ENCODE measurements at regions not wholly inside any gene's neighbourhood (a gene's known extent, or its start where the extent isn't known, plus 50 kb on each side); places are given as distances from the start of the nearest gene placed in this dataset.
"Not testable (repeated sequence)": the region's sequence is repeated elsewhere in the genome, so short reads cannot be mapped to it uniquely, and the experiment has no call there.

- no peaks in the 10 kb centered on the region for H3K9me3 ChIP-seq (ENCODE audit: control insufficient read depth in 2 of 2, insufficient read depth in 1 of 2, low read depth in 1 of 2, low read length in 1 of 2)
- WGBS, 2 donors, result 74 to 87% methylated on average over 1 of the region's 1 CpG
These were observed 295.5 kb downstream of the SLC7A11 start for GRCh38 chr4:137946453-137947174.

GRCh38 chr4:137942815-137943214, 299.3 kb downstream of the SLC7A11 start:
- H3K27me3 ChIP-seq (ENCODE audit: control insufficient read depth in 1 of 2, insufficient read depth in 2 of 2, low read length in 2 of 2); H3K4me1 ChIP-seq (ENCODE audit: control insufficient read depth in 2 of 2, insufficient read depth in 2 of 2, low read length in 1 of 2); H3K9me3 ChIP-seq (ENCODE audit: control insufficient read depth in 2 of 2, insufficient read depth in 1 of 2, low read depth in 1 of 2, low read length in 1 of 2); H3K27ac ChIP-seq (ENCODE audit: low read depth in 2 of 2, low read length in 1 of 2); H3K4me3 ChIP-seq (ENCODE audit: low read depth in 1 of 2, low read length in 2 of 2); H3K36me3 ChIP-seq (ENCODE audit: control insufficient read depth in 2 of 2, insufficient read depth in 2 of 2, low read length in 1 of 2): not testable (repeated sequence)
- 96 to 97% methylated on average over 15 of the region's 15 CpGs for WGBS, 2 donors

More at GRCh38 chr4:137946453-137947174, 295.5 kb downstream of the SLC7A11 start:
- Histone ChIP-seq H3K27ac (ENCODE audit: low read depth in 2 of 2, low read length in 1 of 2) (no peak overlapping the region), H3K36me3 (ENCODE audit: control insufficient read depth in 2 of 2, insufficient read depth in 2 of 2, low read length in 1 of 2) (no peaks in the 10 kb centered on the region), H3K27me3 (ENCODE audit: control insufficient read depth in 1 of 2, insufficient read depth in 2 of 2, low read length in 2 of 2) (no peaks in the 10 kb centered on the region), H3K4me3 (ENCODE audit: low read depth in 1 of 2, low read length in 2 of 2) (no peak overlapping the region), H3K4me1 (ENCODE audit: control insufficient read depth in 2 of 2, insufficient read depth in 2 of 2, low read length in 1 of 2) (no peaks in the 10 kb centered on the region)

GRCh38 chr4:137942015-137942515, 300.1 kb downstream of the SLC7A11 start:
- H3K27ac ChIP-seq (ENCODE audit: low read depth in 2 of 2, low read length in 1 of 2); H3K27me3 ChIP-seq (ENCODE audit: control insufficient read depth in 1 of 2, insufficient read depth in 2 of 2, low read length in 2 of 2); H3K4me1 ChIP-seq (ENCODE audit: control insufficient read depth in 2 of 2, insufficient read depth in 2 of 2, low read length in 1 of 2); H3K4me3 ChIP-seq (ENCODE audit: low read depth in 1 of 2, low read length in 2 of 2); H3K36me3 ChIP-seq (ENCODE audit: control insufficient read depth in 2 of 2, insufficient read depth in 2 of 2, low read length in 1 of 2); H3K9me3 ChIP-seq (ENCODE audit: control insufficient read depth in 2 of 2, insufficient read depth in 1 of 2, low read depth in 1 of 2, low read length in 1 of 2): not testable (repeated sequence)
- 95 to 97% methylated on average over 16 to 29 of the region's 32 CpGs for WGBS, 2 donors

- Histone ChIP-seq H3K27ac (ENCODE audit: low read depth in 2 of 2, low read length in 1 of 2) (no peak overlapping the region), H3K36me3 (ENCODE audit: control insufficient read depth in 2 of 2, insufficient read depth in 2 of 2, low read length in 1 of 2) (no peaks in the 10 kb centered on the region), H3K4me1 (ENCODE audit: control insufficient read depth in 2 of 2, insufficient read depth in 2 of 2, low read length in 1 of 2) (no peaks in the 10 kb centered on the region), H3K9me3 (ENCODE audit: control insufficient read depth in 2 of 2, insufficient read depth in 1 of 2, low read depth in 1 of 2, low read length in 1 of 2) (no peaks in the 10 kb centered on the region), H3K4me3 (ENCODE audit: low read depth in 1 of 2, low read length in 2 of 2) (no peak overlapping the region), H3K27me3 (ENCODE audit: control insufficient read depth in 1 of 2, insufficient read depth in 2 of 2, low read length in 2 of 2) (no peaks in the 10 kb centered on the region)
- WGBS, 2 donors, result 41 to 54% methylated on average over 1 of the region's 1 CpG
These were observed 307.2 kb downstream of the SLC7A11 start for GRCh38 chr4:137934911-137935310.

- no peaks in the 10 kb centered on the region for H3K9me3 ChIP-seq (ENCODE audit: control insufficient read depth in 2 of 2, insufficient read depth in 1 of 2, low read depth in 1 of 2, low read length in 1 of 2)
- no peaks in the 10 kb centered on the region for H3K27me3 ChIP-seq (ENCODE audit: control insufficient read depth in 1 of 2, insufficient read depth in 2 of 2, low read length in 2 of 2)
- no peak overlapping the region for H3K4me3 ChIP-seq (ENCODE audit: low read depth in 1 of 2, low read length in 2 of 2)
- WGBS, 2 donors, result 65 to 80% methylated on average over 2 of the region's 2 CpGs
- no peaks in the 10 kb centered on the region for H3K36me3 ChIP-seq (ENCODE audit: control insufficient read depth in 2 of 2, insufficient read depth in 2 of 2, low read length in 1 of 2)
- H3K27ac ChIP-seq (ENCODE audit: low read depth in 2 of 2, low read length in 1 of 2), result no peak overlapping the region
- no peaks in the 10 kb centered on the region for H3K4me1 ChIP-seq (ENCODE audit: control insufficient read depth in 2 of 2, insufficient read depth in 2 of 2, low read length in 1 of 2)
These were observed 308.1 kb downstream of the SLC7A11 start for GRCh38 chr4:137934046-137934445.

- WGBS, 2 donors, result 49 to 62% methylated on average over 1 of the region's 1 CpG
- no peaks in the 10 kb centered on the region for H3K4me1 ChIP-seq (ENCODE audit: control insufficient read depth in 2 of 2, insufficient read depth in 2 of 2, low read length in 1 of 2)
- no peaks in the 10 kb centered on the region for H3K36me3 ChIP-seq (ENCODE audit: control insufficient read depth in 2 of 2, insufficient read depth in 2 of 2, low read length in 1 of 2)
- H3K9me3 ChIP-seq (ENCODE audit: control insufficient read depth in 2 of 2, insufficient read depth in 1 of 2, low read depth in 1 of 2, low read length in 1 of 2), result no peaks in the 10 kb centered on the region
- no peak overlapping the region for H3K27ac ChIP-seq (ENCODE audit: low read depth in 2 of 2, low read length in 1 of 2)
- no peaks in the 10 kb centered on the region for H3K27me3 ChIP-seq (ENCODE audit: control insufficient read depth in 1 of 2, insufficient read depth in 2 of 2, low read length in 2 of 2)
- H3K4me3 ChIP-seq (ENCODE audit: low read depth in 1 of 2, low read length in 2 of 2), result no peak overlapping the region
These were observed 314.2 kb downstream of the SLC7A11 start for GRCh38 chr4:137927972-137928371.

GRCh38 chr4:137923494-137923893, 318.7 kb downstream of the SLC7A11 start:
- Histone ChIP-seq H3K36me3 (ENCODE audit: control insufficient read depth in 2 of 2, insufficient read depth in 2 of 2, low read length in 1 of 2) (no peaks in the 10 kb centered on the region), H3K27ac (ENCODE audit: low read depth in 2 of 2, low read length in 1 of 2) (no peak overlapping the region), H3K4me3 (ENCODE audit: low read depth in 1 of 2, low read length in 2 of 2) (no peak overlapping the region), H3K4me1 (ENCODE audit: control insufficient read depth in 2 of 2, insufficient read depth in 2 of 2, low read length in 1 of 2) (no peaks in the 10 kb centered on the region), H3K27me3 (ENCODE audit: control insufficient read depth in 1 of 2, insufficient read depth in 2 of 2, low read length in 2 of 2) (no peaks in the 10 kb centered on the region), H3K9me3 (ENCODE audit: control insufficient read depth in 2 of 2, insufficient read depth in 1 of 2, low read depth in 1 of 2, low read length in 1 of 2) (no peaks in the 10 kb centered on the region)
- 84 to 92% methylated on average over 3 of the region's 3 CpGs for WGBS, 2 donors

GRCh38 chr4:137922721-137923120, 319.4 kb downstream of the SLC7A11 start:
- H3K36me3 ChIP-seq (ENCODE audit: control insufficient read depth in 2 of 2, insufficient read depth in 2 of 2, low read length in 1 of 2), result no peaks in the 10 kb centered on the region
- no peaks in the 10 kb centered on the region for H3K27me3 ChIP-seq (ENCODE audit: control insufficient read depth in 1 of 2, insufficient read depth in 2 of 2, low read length in 2 of 2)
- H3K4me1 ChIP-seq (ENCODE audit: control insufficient read depth in 2 of 2, insufficient read depth in 2 of 2, low read length in 1 of 2), result no peaks in the 10 kb centered on the region
- WGBS, 2 donors, result 74 to 89% methylated on average over 3 of the region's 3 CpGs
- H3K4me3 ChIP-seq (ENCODE audit: low read depth in 1 of 2, low read length in 2 of 2), result no peak overlapping the region
- no peaks in the 10 kb centered on the region for H3K9me3 ChIP-seq (ENCODE audit: control insufficient read depth in 2 of 2, insufficient read depth in 1 of 2, low read depth in 1 of 2, low read length in 1 of 2)
- H3K27ac ChIP-seq (ENCODE audit: low read depth in 2 of 2, low read length in 1 of 2), result no peak overlapping the region

GRCh38 chr4:137909529-137910309, 332.4 kb downstream of the SLC7A11 start:
- Histone ChIP-seq H3K4me1 (ENCODE audit: control insufficient read depth in 2 of 2, insufficient read depth in 2 of 2, low read length in 1 of 2) (no peaks in the 10 kb centered on the region), H3K9me3 (ENCODE audit: control insufficient read depth in 2 of 2, insufficient read depth in 1 of 2, low read depth in 1 of 2, low read length in 1 of 2) (no peaks in the 10 kb centered on the region), H3K36me3 (ENCODE audit: control insufficient read depth in 2 of 2, insufficient read depth in 2 of 2, low read length in 1 of 2) (no peaks in the 10 kb centered on the region), H3K27ac (ENCODE audit: low read depth in 2 of 2, low read length in 1 of 2) (no peak overlapping the region), H3K4me3 (ENCODE audit: low read depth in 1 of 2, low read length in 2 of 2) (no peak overlapping the region), H3K27me3 (ENCODE audit: control insufficient read depth in 1 of 2, insufficient read depth in 2 of 2, low read length in 2 of 2) (no peaks in the 10 kb centered on the region)
- WGBS, 2 donors, result 52 to 66% methylated on average over 8 of the region's 8 CpGs

Data from esophagus (tissue), 2 donors.